PC-9 (cell line): ENCODE measurements at regions not wholly inside any gene's neighbourhood (a gene's known extent, or its start where the extent isn't known, plus 50 kb on each side); places are given as distances from the start of the nearest gene placed in this dataset.
"Not testable (repeated sequence)": the region's sequence is repeated elsewhere in the genome, so short reads cannot be mapped to it uniquely, and the experiment has no call there.

Source experiments
- BruUV-seq: library from RNA; stranded (reverse); fragments of 400-500 nt; replicated peaks from 2 replicates; lab custom pipeline; 2021; lab: Mats Ljungman, UMichigan
- CTCF ChIA-PET: fragments of 300-600 bp; sonication (Branson Sonifier 250); formaldehyde crosslinking; loops from one replicate; lab custom pipeline; 2022; ENCODE audit warnings: antibody characterized with exemption; lab: Charles Lee
- POLR2A ChIA-PET: fragments of 300-600 bp; sonication (Branson Sonifier 250); formaldehyde crosslinking; loops from one replicate; lab custom pipeline; 2022; ENCODE audit warnings: antibody characterized with exemption; ENCODE audit not compliant: unreplicated experiment; lab: Charles Lee
- DNase-seq, 2 experiments: peaks; one replicate each; pipeline versions ENCODE4 v3.0.0 to v3.0.0-alpha.2; 2015 to 2022; ENCODE audit warnings: mixed read lengths in 1 of 2
- H2AFZ ChIP-seq: fragments of 200-600 bp; sonication (generic); 2 replicates; pipeline ENCODE4 v1.8.1; 2017; ENCODE audit warnings: antibody characterized with exemption
- H3F3A ChIP-seq: fragments of 200-600 bp; sonication (generic); 2 replicates; pipeline ENCODE4 v1.8.1; 2017; ENCODE audit warnings: antibody characterized with exemption, mild to moderate bottlenecking, low read depth; ENCODE audit not compliant: insufficient read depth
- H3K27ac ChIP-seq: fragments of 200-600 bp; sonication (generic); 2 replicates; pipeline ENCODE4 v1.6.1; 2016; ENCODE audit warnings: mixed run types
- H3K27me3 ChIP-seq: fragments of 200-600 bp; sonication (generic); 2 replicates; pipeline ENCODE4 v1.6.1; 2016; ENCODE audit warnings: low read depth, mixed run types; ENCODE audit not compliant: insufficient read depth
- H3K36me3 ChIP-seq: fragments of 200-600 bp; sonication (generic); 2 replicates; pipeline ENCODE4 v1.6.1; 2016; ENCODE audit warnings: low read depth, mixed run types
- H3K4me1 ChIP-seq: fragments of 200-600 bp; sonication (generic); replicated peaks from 2 replicates; pipeline ENCODE4 v1.6.1; 2016; ENCODE audit warnings: mixed run types; ENCODE audit not compliant: insufficient read depth
- H3K4me2 ChIP-seq: fragments of 200-600 bp; sonication (generic); 2 replicates; pipeline ENCODE4 v1.6.1; 2017; ENCODE audit warnings: mixed run types
- H3K4me3 ChIP-seq: fragments of 200-600 bp; sonication (generic); 2 replicates; pipeline ENCODE4 v1.6.1; 2016; ENCODE audit warnings: mixed run types
- H3K79me2 ChIP-seq: fragments of 200-600 bp; sonication (generic); 2 replicates; pipeline ENCODE4 v1.6.1; 2017; ENCODE audit warnings: low read depth, mixed run types
- H3K9me2 ChIP-seq: fragments of 200-600 bp; sonication (generic); 2 replicates; pipeline ENCODE4 v1.8.1; 2017; ENCODE audit warnings: mild to moderate bottlenecking; ENCODE audit not compliant: insufficient read depth
- H3K9me3 ChIP-seq: fragments of 200-600 bp; sonication (generic); 2 replicates; pipeline ENCODE4 v1.8.1; 2016; ENCODE audit warnings: low read depth; ENCODE audit not compliant: insufficient read depth
- H4K20me1 ChIP-seq: fragments of 200-600 bp; sonication (generic); 2 replicates; pipeline ENCODE4 v1.8.1; 2017; ENCODE audit not compliant: insufficient read depth
- CTCF ChIP-seq: fragments of 200-600 bp; sonication (generic); conservative IDR thresholded peaks from 2 replicates; pipeline ENCODE4 v1.6.1; 2017; ENCODE audit warnings: mixed run types, antibody characterized with exemption, mild to moderate bottlenecking, moderate library complexity
- EZH2 ChIP-seq: fragments of 200-600 bp; sonication (generic); IDR thresholded peaks from 2 replicates; pipeline ENCODE4 v1.8.0; 2017; ENCODE audit warnings: antibody characterized with exemption, low read depth
- intact Hi-C: fragments of 100-400 bp; cut with micrococcal nuclease; formaldehyde crosslinking; loops from one replicate; pipeline ENCODE4 v1.10.0; 2022; ENCODE audit not compliant: unreplicated experiment

DNA sequence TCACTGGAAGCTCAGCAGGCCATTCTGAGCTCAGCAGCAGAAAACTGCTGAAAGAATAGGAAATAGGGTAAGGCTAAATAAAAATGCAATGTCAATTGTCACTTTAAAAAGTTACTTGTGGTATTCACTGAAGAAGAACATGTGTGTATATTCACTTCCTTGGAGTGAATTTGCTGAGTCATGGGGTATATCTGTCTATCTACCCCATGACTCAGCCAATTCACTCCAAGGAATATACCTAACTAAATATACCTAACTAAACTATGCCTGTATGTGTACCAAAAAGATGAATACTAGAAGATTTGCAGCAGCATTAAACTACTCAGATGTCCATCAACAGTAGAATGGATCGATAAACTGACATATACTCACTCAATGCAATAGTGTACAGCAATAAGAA is 69.5 kb upstream of the KCNAB1 start:
- Histone ChIP-seq H3F3A (no peaks in the 10 kb centered on the region), H3K4me3 (no peak overlapping the region), H3K4me2 (no peak overlapping the region), H3K79me2 (no peaks in the 10 kb centered on the region), H3K36me3 (no peaks in the 10 kb centered on the region), H3K9me2 (no peaks in the 10 kb centered on the region), H3K4me1 (0 out of 2 replicates have a peak, but pooled peaks cover 10% of the 10 kb centered on the region), H3K9me3 (no peaks in the 10 kb centered on the region), H2AFZ (no peak overlapping the region), H3K27me3 (no peaks in the 10 kb centered on the region), H4K20me1 (no peaks in the 10 kb centered on the region), H3K27ac (no peak overlapping the region)
- TF ChIP-seq EZH2, result no peak
- POLR2A ChIA-PET, result no interaction called here
- BruUV-seq, result no TSS peak
- DNase-seq, result no peak
- CTCF ChIA-PET, result no interaction called here
- intact Hi-C loops, result no loop called here

- Histone ChIP-seq H3K9me2 (no peaks in the 10 kb centered on the region), H3K27me3 (no peaks in the 10 kb centered on the region), H3K9me3 (no peaks in the 10 kb centered on the region), H3K4me1 (0 out of 2 replicates have a peak, but pooled peaks cover 10% of the 10 kb centered on the region), H3K4me2 (no peak overlapping the region), H3F3A (no peaks in the 10 kb centered on the region), H3K27ac (no peak overlapping the region), H3K79me2 (no peaks in the 10 kb centered on the region), H4K20me1 (no peaks in the 10 kb centered on the region), H3K36me3 (no peaks in the 10 kb centered on the region), H2AFZ (no peak overlapping the region), H3K4me3 (no peak overlapping the region)
- no TSS peak for BruUV-seq
- ChIA-PET CTCF (no interaction called here), POLR2A (no interaction called here)
- DNase-seq, result no peak
- no peak for TF ChIP-seq CTCF
- TF ChIP-seq EZH2, result no peak
- intact Hi-C loops, result no loop called here
Observed at GRCh38 chr3:156051651-156052050, 68.7 kb upstream of the KCNAB1 start.

DNA sequence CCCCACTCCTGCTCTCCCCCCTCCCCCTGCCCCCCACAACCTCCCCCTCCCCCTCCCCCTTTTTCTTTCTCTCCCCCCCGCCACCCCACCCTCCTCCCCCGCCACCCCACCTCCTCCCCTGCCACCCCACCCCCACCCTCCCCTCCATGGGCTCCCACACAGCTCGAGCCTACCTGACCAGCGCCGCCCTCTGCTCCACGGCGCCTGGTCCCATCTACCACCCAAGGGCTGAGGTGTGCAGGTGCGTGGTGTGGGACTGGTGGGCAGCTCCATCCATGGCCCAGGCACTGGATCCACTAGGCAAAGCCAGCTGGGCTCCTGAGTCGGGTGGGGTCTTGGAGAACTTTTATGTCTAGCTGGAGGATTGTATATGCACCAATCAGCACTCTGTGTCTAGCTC is 68.3 kb upstream of the KCNAB1 start:
- POLR2A ChIA-PET, result no interaction called here
- H3K27ac ChIP-seq, result no peak overlapping the region
- H3K36me3 ChIP-seq, result no peaks in the 10 kb centered on the region
- no TSS peak for BruUV-seq
- intact Hi-C loops, result no loop called here
- no peak for DNase-seq
- H3K27me3 ChIP-seq, result no peaks in the 10 kb centered on the region
- H3K4me1 ChIP-seq, result 0 out of 2 replicates have a peak, but pooled peaks cover 10% of the 10 kb centered on the region
- H3K9me3 ChIP-seq, result no peaks in the 10 kb centered on the region
- TF ChIP-seq EZH2 (no peak), CTCF (no peak)
- H3K4me2 ChIP-seq, result no peak overlapping the region
- H2AFZ ChIP-seq, result no peak overlapping the region
- no peaks in the 10 kb centered on the region for H4K20me1 ChIP-seq
- no peak overlapping the region for H3K4me3 ChIP-seq
- no peaks in the 10 kb centered on the region for H3K9me2 ChIP-seq
- H3K79me2 ChIP-seq, result no peaks in the 10 kb centered on the region
- no peaks in the 10 kb centered on the region for H3F3A ChIP-seq
- CTCF ChIA-PET, result no interaction called here

DNA sequence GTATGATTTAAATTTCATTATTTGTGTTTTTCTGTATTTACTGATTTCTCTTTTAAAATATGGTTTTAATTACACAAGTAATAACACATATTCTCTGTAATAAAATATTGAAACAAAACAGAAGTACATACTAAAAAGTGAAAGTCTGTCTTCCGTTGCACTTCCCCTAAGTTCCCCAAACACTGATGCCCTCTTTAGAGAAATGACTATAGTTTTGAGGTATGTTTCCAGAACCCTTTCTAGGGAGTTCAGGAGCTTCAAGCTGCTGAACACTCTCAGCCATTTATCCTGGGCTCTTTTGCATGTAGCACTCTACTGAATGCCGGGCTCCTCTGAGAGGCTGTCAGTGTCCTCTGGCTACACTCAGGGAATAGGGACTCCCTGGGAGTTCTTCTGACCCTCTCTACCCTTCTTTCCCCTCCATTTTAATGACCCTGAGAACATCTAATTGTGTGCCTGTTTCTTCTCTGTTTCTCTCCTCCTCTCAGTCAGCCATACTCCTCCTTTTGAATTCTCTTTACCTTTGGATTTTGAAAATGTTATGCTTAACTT is 60.4 kb upstream of the KCNAB1 start:
- Histone ChIP-seq H3K4me3 (no peak overlapping the region), H3K9me3 (no peaks in the 10 kb centered on the region), H3F3A (no peaks in the 10 kb centered on the region), H4K20me1 (no peaks in the 10 kb centered on the region), H3K27ac (no peak overlapping the region), H3K79me2 (no peaks in the 10 kb centered on the region), H3K9me2 (no peaks in the 10 kb centered on the region), H3K4me1 (no peaks in the 10 kb centered on the region), H3K27me3 (no peaks in the 10 kb centered on the region), H3K36me3 (no peaks in the 10 kb centered on the region), H2AFZ (no peak overlapping the region), H3K4me2 (no peak overlapping the region)
- TF ChIP-seq EZH2 (no peak), CTCF (no peak)
- intact Hi-C loops, result no loop called here
- BruUV-seq, result no TSS peak
- ChIA-PET POLR2A (no interaction called here), CTCF (no interaction called here)
- DNase-seq, result no peak

DNA sequence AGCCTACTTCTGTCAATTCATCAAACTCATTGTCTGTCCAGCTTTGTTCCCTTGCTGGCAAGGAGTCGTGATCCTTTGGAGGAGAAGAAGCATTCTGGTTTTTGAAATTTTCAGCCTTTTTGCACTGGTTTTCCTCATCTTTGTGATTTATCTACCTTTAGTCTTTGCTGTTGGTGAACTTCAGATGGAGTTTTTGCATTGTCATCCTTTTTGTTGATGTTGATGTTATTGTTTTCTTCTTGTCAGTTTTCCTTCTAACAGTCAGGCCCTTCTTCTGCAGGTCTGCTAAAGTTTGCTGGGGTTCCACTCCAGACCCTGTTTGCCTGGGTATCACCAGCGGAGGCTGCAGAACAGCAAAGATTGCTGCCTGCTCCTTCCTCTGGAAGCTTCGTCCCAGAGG is 52.2 kb upstream of the KCNAB1 start:
- H3K4me1 ChIP-seq, H3K27me3 ChIP-seq, CTCF ChIA-PET, H3K9me3 ChIP-seq, DNase-seq, POLR2A ChIA-PET, H2AFZ ChIP-seq, H3K4me2 ChIP-seq, H3K79me2 ChIP-seq, H3K27ac ChIP-seq, H3K36me3 ChIP-seq, H3K9me2 ChIP-seq, BruUV-seq, intact Hi-C loops, H3K4me3 ChIP-seq, H3F3A ChIP-seq, H4K20me1 ChIP-seq: not testable (repeated sequence)
